ENCODE measurements at regions not wholly inside any gene's neighbourhood (a gene's known extent, or its start where the extent isn't known, plus 50 kb on each side); places are given as distances from the start of the nearest gene placed in this dataset.

DNA sequence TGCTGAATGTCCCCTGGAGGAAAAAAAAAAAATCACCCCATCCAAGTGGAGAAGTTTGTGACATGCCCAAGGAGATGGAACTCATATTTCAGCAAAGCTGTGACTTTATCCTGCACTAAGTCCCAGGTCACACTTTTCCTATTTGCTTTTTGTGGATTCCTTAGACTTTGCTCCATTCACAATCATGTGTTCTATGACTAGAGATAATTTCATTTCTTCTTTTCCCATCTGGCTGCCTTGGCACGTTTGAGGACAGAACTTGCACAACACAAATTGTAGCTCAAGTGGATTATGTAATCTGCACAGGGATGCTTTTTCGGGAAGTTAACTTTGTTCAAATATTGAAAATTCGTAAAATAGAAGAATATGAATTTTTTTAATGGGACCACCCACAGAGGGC is 100.7 kb upstream of the PTPN1 start:
- DNase-seq (ENCODE audit: insufficient read length, low spot score) = no peak
- no peak for TF ChIP-seq POU2F2 (IDR thresholded peaks at IDR 0.05; ENCODE audit: low read depth, low read length)
- TF ChIP-seq SPI1 (IDR thresholded peaks at IDR 0.05; ENCODE audit: low read depth, low read length) = no peak
- TF ChIP-seq POLR2A (IDR thresholded peaks at IDR 0.05; ENCODE audit: low read depth, low read length) = no peak
- no peak for TF ChIP-seq TAF1 (IDR thresholded peaks at IDR 0.05; ENCODE audit: low read depth, low read length)
- TF ChIP-seq PAX5 (IDR thresholded peaks at IDR 0.05; ENCODE audit: insufficient read depth, low read length, severe bottlenecking) = no peak
- no peak for TF ChIP-seq POLR2AphosphoS5 (IDR thresholded peaks at IDR 0.05; ENCODE audit: low read depth, low read length)
- no peak for FAIRE-seq

DNA sequence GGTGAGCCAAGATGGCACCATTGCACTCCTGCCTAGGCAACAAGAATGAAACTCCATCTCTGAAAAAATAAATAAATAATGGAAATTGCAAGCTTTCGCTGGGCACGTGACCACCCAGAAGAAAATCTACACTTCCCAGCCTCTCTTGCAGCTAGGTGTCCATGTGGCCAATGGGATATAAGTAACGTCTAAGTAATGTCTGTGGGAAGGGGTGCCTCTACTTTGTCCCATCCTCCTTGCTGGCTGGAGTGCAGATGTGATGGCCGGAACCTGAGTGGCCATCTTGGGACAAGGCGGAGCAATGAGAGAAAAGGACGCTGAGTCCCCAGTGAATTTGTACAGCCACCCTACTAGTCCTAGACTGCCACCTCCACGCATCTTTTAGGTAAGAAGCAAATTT is 99.8 kb upstream of the PTPN1 start:
- FAIRE-seq = no peak

DNA sequence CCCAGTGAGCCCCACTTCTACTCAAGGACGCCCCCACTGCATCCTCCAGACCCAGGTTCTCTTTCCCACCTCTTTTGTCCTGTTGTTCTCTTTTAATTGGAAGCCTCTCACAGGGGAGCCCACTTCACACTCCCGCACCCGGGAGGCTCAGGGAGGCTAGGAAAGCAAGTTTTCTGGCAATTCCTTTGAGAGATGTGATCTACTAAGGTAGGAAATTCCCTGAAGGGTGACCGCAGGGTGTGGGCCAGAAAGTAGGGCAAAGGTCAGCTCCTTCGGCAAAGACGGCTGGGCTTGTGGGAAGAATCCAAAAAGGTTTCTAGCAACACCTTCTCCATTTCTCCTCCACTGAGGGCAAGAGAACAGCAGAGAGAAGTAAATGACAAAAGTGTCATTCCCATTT is 98.1 kb upstream of the PTPN1 start:
- DNase-seq (ENCODE audit: insufficient read length, low spot score) (no peak), FAIRE-seq (no peak)
- TF ChIP-seq POU2F2 (IDR thresholded peaks at IDR 0.05; ENCODE audit: low read depth, low read length) = no peak
- TF ChIP-seq TAF1 (IDR thresholded peaks at IDR 0.05; ENCODE audit: low read depth, low read length) = no peak
- no peak for TF ChIP-seq POLR2AphosphoS5 (IDR thresholded peaks at IDR 0.05; ENCODE audit: low read depth, low read length)
- no peak for TF ChIP-seq SPI1 (IDR thresholded peaks at IDR 0.05; ENCODE audit: low read depth, low read length)
- no peak for TF ChIP-seq POLR2A (IDR thresholded peaks at IDR 0.05; ENCODE audit: low read depth, low read length)
- TF ChIP-seq PAX5 (IDR thresholded peaks at IDR 0.05; ENCODE audit: insufficient read depth, low read length, severe bottlenecking) = no peak

More for the DNA sequence above, 99.8 kb upstream of the PTPN1 start:
- no peak for DNase-seq (ENCODE audit: insufficient read length, low spot score)
- TF ChIP-seq PAX5 (IDR thresholded peaks at IDR 0.05; ENCODE audit: insufficient read depth, low read length, severe bottlenecking) (no peak), POU2F2 (IDR thresholded peaks at IDR 0.05; ENCODE audit: low read depth, low read length) (no peak), TAF1 (IDR thresholded peaks at IDR 0.05; ENCODE audit: low read depth, low read length) (no peak), POLR2AphosphoS5 (IDR thresholded peaks at IDR 0.05; ENCODE audit: low read depth, low read length) (no peak), POLR2A (IDR thresholded peaks at IDR 0.05; ENCODE audit: low read depth, low read length) (no peak), SPI1 (IDR thresholded peaks at IDR 0.05; ENCODE audit: low read depth, low read length) (no peak)

DNA sequence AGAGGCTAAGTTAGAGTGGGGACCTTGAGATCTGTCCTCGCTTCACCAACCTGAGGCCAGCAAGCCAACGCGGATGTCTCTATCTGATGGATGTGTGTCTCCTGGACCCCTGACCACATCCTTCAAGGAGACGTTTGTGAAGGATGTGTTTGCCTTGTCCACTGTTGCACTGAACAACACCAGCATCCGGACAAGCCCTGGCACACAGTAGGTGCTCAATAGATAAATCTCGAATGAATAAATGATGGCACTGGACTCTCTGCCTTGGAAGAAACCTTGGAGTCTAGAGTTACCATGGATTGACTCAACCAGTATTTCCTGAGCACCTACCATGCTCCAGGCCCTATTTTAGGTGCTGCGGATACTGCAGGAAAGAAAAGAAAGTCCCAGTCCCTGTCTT is 97.7 kb upstream of the PTPN1 start:
- no peak for DNase-seq (ENCODE audit: insufficient read length, low spot score)
- FAIRE-seq = no peak
- TF ChIP-seq PAX5 (IDR thresholded peaks at IDR 0.05; ENCODE audit: insufficient read depth, low read length, severe bottlenecking) (no peak), TAF1 (IDR thresholded peaks at IDR 0.05; ENCODE audit: low read depth, low read length) (no peak), POLR2A (IDR thresholded peaks at IDR 0.05; ENCODE audit: low read depth, low read length) (no peak)

DNA sequence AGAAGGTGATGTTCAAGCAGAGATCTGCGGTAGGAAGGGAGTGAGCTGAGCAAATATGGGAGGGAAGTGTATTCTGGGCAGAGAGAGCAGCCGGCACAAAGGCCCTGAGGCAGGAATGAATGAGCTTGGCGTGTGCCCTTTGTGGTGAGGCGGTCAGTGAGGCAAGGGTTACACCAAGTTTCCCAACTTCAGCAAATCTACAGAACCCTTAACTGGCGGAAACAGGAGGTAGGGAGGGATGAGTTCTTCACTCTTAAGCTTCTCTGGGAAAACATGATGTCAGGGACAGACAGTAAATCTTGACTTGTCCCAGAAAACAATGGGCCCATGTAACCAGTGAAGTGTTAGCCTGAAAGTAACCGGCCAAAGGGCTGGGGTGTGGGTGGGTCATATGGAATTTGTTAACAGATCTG is 97.1 kb upstream of the PTPN1 start:
- TF ChIP-seq PAX5 (IDR thresholded peaks at IDR 0.05; ENCODE audit: insufficient read depth, low read length, severe bottlenecking) (no peak), SPI1 (IDR thresholded peaks at IDR 0.05; ENCODE audit: low read depth, low read length) (no peak), POU2F2 (IDR thresholded peaks at IDR 0.05; ENCODE audit: low read depth, low read length) (no peak), TAF1 (IDR thresholded peaks at IDR 0.05; ENCODE audit: low read depth, low read length) (no peak), POLR2AphosphoS5 (IDR thresholded peaks at IDR 0.05; ENCODE audit: low read depth, low read length) (no peak), POLR2A (IDR thresholded peaks at IDR 0.05; ENCODE audit: low read depth, low read length) (no peak)
- DNase-seq (ENCODE audit: insufficient read length, low spot score) (no peak), FAIRE-seq (no peak)

DNA sequence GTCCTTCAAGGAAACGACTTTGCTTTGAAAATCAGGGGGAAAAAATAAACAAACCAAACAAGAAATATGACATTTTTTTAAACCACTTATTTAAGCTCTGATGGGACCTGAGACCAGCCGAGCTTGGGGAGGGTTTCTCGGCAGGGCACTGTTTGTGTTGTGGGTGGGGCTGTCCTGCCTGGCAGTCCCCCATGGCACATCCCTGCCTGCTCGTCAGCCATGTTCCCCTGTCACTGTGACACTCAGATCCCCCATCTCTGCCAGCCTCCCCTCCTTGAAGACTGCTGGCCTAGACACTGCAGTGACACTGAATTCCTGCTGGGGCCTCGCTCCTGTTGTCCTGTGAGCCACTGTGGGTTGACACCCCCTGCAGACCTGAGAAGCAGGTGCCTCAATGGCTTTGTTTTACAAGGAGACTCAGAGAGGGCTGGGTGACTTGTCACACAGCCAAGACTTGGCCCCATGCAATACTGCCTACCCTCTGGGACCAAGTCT is 95.1 kb upstream of the PTPN1 start:
- no peak for FAIRE-seq
- no peak for DNase-seq (ENCODE audit: insufficient read length, low spot score)
- no peak for TF ChIP-seq SPI1 (IDR thresholded peaks at IDR 0.05; ENCODE audit: low read depth, low read length)
- TF ChIP-seq TAF1 (IDR thresholded peaks at IDR 0.05; ENCODE audit: low read depth, low read length) = no peak
- TF ChIP-seq POLR2AphosphoS5 (IDR thresholded peaks at IDR 0.05; ENCODE audit: low read depth, low read length) = no peak
- no peak for TF ChIP-seq POU2F2 (IDR thresholded peaks at IDR 0.05; ENCODE audit: low read depth, low read length)
- TF ChIP-seq PAX5 (IDR thresholded peaks at IDR 0.05; ENCODE audit: insufficient read depth, low read length, severe bottlenecking) = no peak
- TF ChIP-seq POLR2A (IDR thresholded peaks at IDR 0.05; ENCODE audit: low read depth, low read length) = no peak

DNA sequence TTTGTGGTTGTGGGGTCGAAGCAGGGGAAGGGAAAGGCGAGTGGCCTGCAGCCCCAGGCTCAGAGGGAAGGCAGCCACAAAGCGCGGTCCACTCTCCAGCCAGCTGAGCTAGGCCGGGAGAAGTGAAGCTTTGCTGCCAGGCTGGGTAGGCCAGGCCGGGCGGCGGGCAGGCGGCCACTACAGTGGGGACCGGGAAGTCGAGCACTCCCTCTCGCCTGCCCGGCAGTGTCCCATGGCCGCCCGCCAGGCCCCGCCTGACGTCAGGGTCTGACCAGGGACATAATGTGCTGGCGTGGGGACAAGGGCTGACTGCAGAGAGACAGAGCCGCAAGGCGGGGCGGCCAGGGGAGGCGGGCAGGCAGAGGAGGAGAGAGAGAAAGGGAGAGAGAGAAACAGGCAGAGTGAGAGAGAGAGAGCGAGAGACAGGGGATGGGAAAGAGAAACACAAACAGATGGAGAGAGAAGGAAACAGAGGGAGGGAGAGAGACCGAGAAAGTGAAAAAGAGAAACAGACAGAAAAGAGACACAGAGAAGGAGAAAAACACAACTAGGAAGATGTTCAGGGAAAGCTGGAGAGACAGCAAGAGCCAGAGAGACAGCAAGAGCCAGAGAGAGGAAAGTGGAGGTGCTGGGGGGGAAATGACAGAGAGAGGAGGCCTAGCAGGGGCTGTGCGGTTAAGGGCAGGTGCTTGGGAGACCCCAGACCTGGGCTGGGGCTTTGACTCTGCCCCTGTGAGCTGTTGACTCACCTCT is 94.5 kb upstream of the PTPN1 start:
- FAIRE-seq (no peak), DNase-seq (ENCODE audit: insufficient read length, low spot score) (no peak)
- TF ChIP-seq POLR2AphosphoS5 (IDR thresholded peaks at IDR 0.05; ENCODE audit: low read depth, low read length) (no peak), POU2F2 (IDR thresholded peaks at IDR 0.05; ENCODE audit: low read depth, low read length) (no peak), POLR2A (IDR thresholded peaks at IDR 0.05; ENCODE audit: low read depth, low read length) (no peak), PAX5 (IDR thresholded peaks at IDR 0.05; ENCODE audit: insufficient read depth, low read length, severe bottlenecking) (no peak), SPI1 (IDR thresholded peaks at IDR 0.05; ENCODE audit: low read depth, low read length) (no peak), TAF1 (IDR thresholded peaks at IDR 0.05; ENCODE audit: low read depth, low read length) (no peak)

DNA sequence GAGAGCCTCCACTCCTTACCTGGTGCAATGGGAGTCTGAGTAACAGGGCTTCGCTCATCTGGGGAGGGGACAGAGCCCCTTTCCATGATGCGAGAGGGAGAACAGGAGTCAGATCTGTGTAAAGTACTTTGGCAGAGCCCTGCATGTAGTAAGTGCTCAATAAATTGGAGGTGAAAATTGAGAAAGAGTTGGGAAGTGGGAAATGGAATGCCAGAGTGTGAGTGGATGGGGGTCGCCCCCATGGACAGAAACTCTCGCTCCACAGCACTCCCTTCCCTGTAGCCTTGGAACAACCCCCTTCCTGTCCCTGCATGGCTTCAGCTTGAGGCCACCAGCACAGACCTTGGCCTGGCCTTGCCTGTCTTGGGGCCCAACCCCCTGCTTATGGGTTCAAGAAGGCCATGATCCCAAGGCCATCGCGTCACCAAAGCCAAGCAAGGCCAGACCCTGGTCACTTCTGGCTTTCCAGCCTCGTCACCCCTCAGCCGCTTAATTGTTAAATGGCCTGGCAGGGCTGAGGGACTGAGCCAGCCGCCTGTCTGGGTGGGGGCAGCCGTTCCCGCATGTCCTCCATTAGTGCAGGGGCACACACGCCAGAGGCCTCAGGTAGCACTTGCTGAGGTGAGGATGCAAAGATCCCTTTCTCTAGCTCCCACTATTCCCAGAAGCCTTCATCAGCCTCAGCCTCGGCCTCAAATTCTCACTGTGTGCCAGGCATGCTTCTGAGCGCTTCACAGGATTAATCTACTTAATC is 93.7 kb upstream of the PTPN1 start:
- DNase-seq (ENCODE audit: insufficient read length, low spot score) (no peak), FAIRE-seq (no peak)
- TF ChIP-seq POLR2A (IDR thresholded peaks at IDR 0.05; ENCODE audit: low read depth, low read length) (no peak), TAF1 (IDR thresholded peaks at IDR 0.05; ENCODE audit: low read depth, low read length) (no peak), POU2F2 (IDR thresholded peaks at IDR 0.05; ENCODE audit: low read depth, low read length) (no peak), PAX5 (IDR thresholded peaks at IDR 0.05; ENCODE audit: insufficient read depth, low read length, severe bottlenecking) (no peak), POLR2AphosphoS5 (IDR thresholded peaks at IDR 0.05; ENCODE audit: low read depth, low read length) (no peak), SPI1 (IDR thresholded peaks at IDR 0.05; ENCODE audit: low read depth, low read length) (no peak)

DNA sequence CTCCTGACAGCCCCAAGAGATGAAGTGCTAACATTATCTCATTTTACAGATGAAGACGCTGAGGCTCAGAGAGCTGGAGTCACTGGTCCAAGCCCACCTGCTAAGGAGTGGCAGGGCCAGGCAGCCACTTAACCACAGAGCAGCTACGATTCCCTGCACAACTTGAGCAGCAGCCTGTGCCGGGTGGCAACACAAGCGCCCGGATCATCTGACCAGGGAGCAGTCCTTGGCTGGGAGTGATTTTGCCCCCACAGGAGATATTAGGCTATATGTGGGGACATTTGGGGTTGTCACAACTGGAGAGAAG is 93.2 kb upstream of the PTPN1 start:
- no peak for TF ChIP-seq POU2F2 (IDR thresholded peaks at IDR 0.05; ENCODE audit: low read depth, low read length)
- no peak for DNase-seq (ENCODE audit: insufficient read length, low spot score)
- no peak for FAIRE-seq
